Neuronal stem cell (in vitro differentiated cells): ENCODE measurements at regions not wholly inside any gene's neighbourhood (a gene's known extent, or its start where the extent isn't known, plus 50 kb on each side); places are given as distances from the start of the nearest gene placed in this dataset.

Source experiments
- DNase-seq: peaks from one replicate; pipeline ENCODE4 v3.0.0-alpha.2; 2013; ENCODE audit warnings: low spot score
- H2AFZ ChIP-seq: one replicate; pipeline ENCODE4 v1.6.1; 2013; ENCODE audit warnings: mild to moderate bottlenecking, low read length, inconsistent platforms
- H2AK5ac ChIP-seq: 2 replicates; pipeline ENCODE4 v1.6.1; 2013; ENCODE audit warnings: low read depth, mild to moderate bottlenecking, inconsistent platforms, low read length, moderate library complexity, mixed read lengths
- H2BK120ac ChIP-seq: 2 replicates; pipeline ENCODE4 v1.6.1; 2013; ENCODE audit warnings: low read depth, mild to moderate bottlenecking, inconsistent platforms, low read length, moderate library complexity, mixed read lengths
- H2BK12ac ChIP-seq: one replicate; pipeline ENCODE4 v1.6.1; 2013; ENCODE audit warnings: low read length, inconsistent platforms
- H2BK15ac ChIP-seq: 2 replicates; pipeline ENCODE4 v1.6.1; 2013; ENCODE audit warnings: mild to moderate bottlenecking, low read length, inconsistent platforms, mixed read lengths
- H2BK5ac ChIP-seq: one replicate; pipeline ENCODE4 v1.6.1; 2013; ENCODE audit warnings: inconsistent platforms, mild to moderate bottlenecking, low read length, moderate library complexity
- H3K14ac ChIP-seq: one replicate; pipeline ENCODE4 v1.6.1; 2013; ENCODE audit warnings: low read length, inconsistent platforms
- H3K18ac ChIP-seq: 2 replicates; pipeline ENCODE4 v1.6.1; 2013; ENCODE audit warnings: low read length, inconsistent platforms
- H3K23ac ChIP-seq: 2 replicates; pipeline ENCODE4 v1.6.1; 2013; ENCODE audit warnings: low read depth, mild to moderate bottlenecking, mixed read lengths, low read length, inconsistent platforms; ENCODE audit not compliant: poor library complexity
- H3K27ac ChIP-seq: replicated peaks from 3 replicates; pipeline ENCODE4 v1.5.1; 2013; ENCODE audit warnings: low read length, inconsistent platforms
- H3K27me3 ChIP-seq, 3 experiments: 2 replicates each; pipeline ENCODE4 v1.6.1; 2013; ENCODE audit warnings: low read length in 3 of 3, mild to moderate bottlenecking in 2 of 3, inconsistent platforms in 1 of 3, low read depth in 1 of 3, mixed read lengths in 1 of 3, moderate library complexity in 1 of 3; ENCODE audit not compliant: control insufficient read depth in 3 of 3, insufficient read depth in 3 of 3
- H3K36me3 ChIP-seq, 2 donors: replicated peaks in 1 of 2; 2 replicates each; pipeline ENCODE4 v1.6.1; 2013; ENCODE audit warnings: low read length in 2 of 2; ENCODE audit not compliant: control insufficient read depth in 2 of 2, insufficient read depth in 2 of 2
- H3K4ac ChIP-seq: 2 replicates; pipeline ENCODE4 v1.6.1; 2013; ENCODE audit warnings: inconsistent platforms, mild to moderate bottlenecking, low read length, moderate library complexity
- H3K4me1 ChIP-seq, 2 donors: 1 replicate in 1 of 2; 2 replicates in 1 of 2; pipeline ENCODE4 v1.6.1; 2013; ENCODE audit warnings: low read length in 2 of 2, low read depth in 1 of 2; ENCODE audit not compliant: control insufficient read depth in 2 of 2, insufficient read depth in 1 of 2
- H3K4me2 ChIP-seq: one replicate; pipeline ENCODE4 v1.6.1; 2013; ENCODE audit warnings: mild to moderate bottlenecking, low read length, inconsistent platforms; ENCODE audit not compliant: insufficient read depth, poor library complexity, severe bottlenecking
- H3K4me3 ChIP-seq, 2 donors: 2 replicates each; pipeline ENCODE4 v1.5.1; 2013; ENCODE audit warnings: low read length in 2 of 2, mild to moderate bottlenecking in 2 of 2, inconsistent platforms in 1 of 2, moderate library complexity in 1 of 2
- H3K79me1 ChIP-seq: one replicate; pipeline ENCODE4 v1.6.1; 2013; ENCODE audit warnings: low read depth, mild to moderate bottlenecking, inconsistent platforms, low read length, moderate library complexity
- H3K9ac ChIP-seq: one replicate; pipeline ENCODE4 v1.6.1; 2013; ENCODE audit warnings: mild to moderate bottlenecking, low read depth, low read length, inconsistent platforms; ENCODE audit not compliant: poor library complexity
- H3K9me3 ChIP-seq, 2 donors: replicated peaks in 1 of 2; 2 replicates each; pipeline versions ENCODE3 to v1.6.1; 2013; ENCODE audit warnings: low read length in 2 of 2, mild to moderate bottlenecking in 2 of 2, inconsistent platforms in 1 of 2, low read depth in 1 of 2, mixed read lengths in 1 of 2, moderate library complexity in 1 of 2; ENCODE audit not compliant: control insufficient read depth in 2 of 2, insufficient read depth in 1 of 2
- H4K8ac ChIP-seq: one replicate; pipeline ENCODE4 v1.6.1; 2013; ENCODE audit warnings: low read depth, mild to moderate bottlenecking, inconsistent platforms, low read length, moderate library complexity
- H4K91ac ChIP-seq: one replicate; pipeline ENCODE4 v1.6.1; 2013; ENCODE audit warnings: low read length, low read depth, mild to moderate bottlenecking, inconsistent platforms; ENCODE audit not compliant: poor library complexity
- WGBS, 2 donors: extraction: QIAGEN DNeasy Blood & Tissue Kit; methylation state at CpG; one replicate each; pipeline ENCODE4 v1.1.7; 2013; ENCODE audit warnings: missing lambda C conversion rate in 2 of 2, mixed read lengths in 1 of 2; ENCODE audit not compliant: insufficient read length in 2 of 2, insufficient replicate concordance in 1 of 2; ENCODE audit errors: extremely low coverage in 2 of 2; 5-methylcytosine and 5-hydroxymethylcytosine counted together

DNA sequence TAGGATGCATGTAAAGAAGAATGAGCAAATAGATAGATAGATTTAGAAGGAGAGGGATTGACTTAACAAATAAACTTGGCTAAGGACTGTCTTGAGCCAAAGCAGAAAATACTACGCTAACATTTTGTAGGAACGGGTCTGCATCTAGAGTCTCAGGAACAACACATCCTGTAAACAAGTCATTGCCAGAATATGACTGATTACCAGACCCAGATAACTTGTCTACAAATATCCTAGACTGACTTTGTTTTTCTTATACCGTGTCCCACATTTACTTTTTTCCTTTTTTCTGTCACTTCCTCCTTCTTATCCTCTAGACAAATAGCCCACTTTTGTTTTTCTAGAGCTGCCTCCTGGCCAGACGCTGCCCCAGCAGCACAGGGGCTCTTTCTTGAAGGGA is 393.6 kb downstream of the PDGFC start:
- no CpG with 5 or more reads among the region's 4 CpGs for WGBS, 2 donors
- H3K18ac ChIP-seq = no peak overlapping the region
- H3K9ac ChIP-seq = no peak overlapping the region
- H3K4me3 ChIP-seq = no peak overlapping the region
- H3K36me3 ChIP-seq = no peaks in the 10 kb centered on the region
- H4K8ac ChIP-seq = no peak overlapping the region
- no peak overlapping the region for H2BK12ac ChIP-seq
- H2BK5ac ChIP-seq = no peak overlapping the region
- no peak overlapping the region for H2BK120ac ChIP-seq
- no peak overlapping the region for H3K23ac ChIP-seq
- no peak for DNase-seq
- no peak overlapping the region for H2BK15ac ChIP-seq
- no peak overlapping the region for H2AK5ac ChIP-seq
- no peak overlapping the region for H3K27ac ChIP-seq
- no peak overlapping the region for H3K4me2 ChIP-seq
- no peak overlapping the region for H3K4ac ChIP-seq
- H3K27me3 ChIP-seq = no peaks in the 10 kb centered on the region
- no peaks in the 10 kb centered on the region for H3K79me1 ChIP-seq
- H4K91ac ChIP-seq = no peak overlapping the region
- peak overlapping the region; percentile 10 for H2AFZ ChIP-seq
- H3K9me3 ChIP-seq = no peaks in the 10 kb centered on the region
- no peaks in the 10 kb centered on the region for H3K4me1 ChIP-seq
- H3K14ac ChIP-seq = no peak overlapping the region

DNA sequence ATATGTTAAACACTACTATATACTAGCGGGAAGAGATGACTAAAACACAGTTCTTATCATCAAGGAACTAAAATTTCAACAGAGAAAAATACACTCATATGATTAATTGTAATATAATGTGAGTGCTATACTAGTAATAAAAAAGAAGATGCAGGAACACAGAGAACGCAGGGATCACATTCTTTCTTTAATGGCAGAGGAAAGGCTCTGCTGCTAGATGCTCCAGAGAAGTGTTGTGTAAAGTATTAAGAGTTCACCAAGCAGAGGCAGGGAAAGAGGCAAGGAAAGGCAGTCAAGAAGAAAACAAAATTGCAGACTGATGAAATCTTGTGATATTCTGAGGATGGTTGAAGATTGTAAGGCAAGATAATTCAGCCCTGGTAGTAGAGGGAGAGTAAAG is 394.7 kb downstream of the PDGFC start:
- H3K4ac ChIP-seq = no peak overlapping the region
- no peak overlapping the region for H2AFZ ChIP-seq
- no peak overlapping the region for H3K4me3 ChIP-seq
- no peak overlapping the region for H2BK5ac ChIP-seq
- H4K91ac ChIP-seq = no peak overlapping the region
- no peak overlapping the region for H2BK15ac ChIP-seq
- WGBS, 2 donors = no CpG with 5 or more reads among the region's 2 CpGs
- no peak overlapping the region for H2BK120ac ChIP-seq
- H3K14ac ChIP-seq = no peak overlapping the region
- H4K8ac ChIP-seq = no peak overlapping the region
- H2BK12ac ChIP-seq = no peak overlapping the region
- no peak overlapping the region for H3K4me2 ChIP-seq
- no peak overlapping the region for H2AK5ac ChIP-seq
- no peaks in the 10 kb centered on the region for H3K79me1 ChIP-seq
- no peak overlapping the region for H3K27ac ChIP-seq
- H3K23ac ChIP-seq = no peak overlapping the region
- H3K36me3 ChIP-seq = no peaks in the 10 kb centered on the region
- H3K18ac ChIP-seq = no peak overlapping the region
- H3K27me3 ChIP-seq = no peaks in the 10 kb centered on the region
- H3K9ac ChIP-seq = no peak overlapping the region
- H3K4me1 ChIP-seq = no peaks in the 10 kb centered on the region
- H3K9me3 ChIP-seq = no peaks in the 10 kb centered on the region
- no peak for DNase-seq

DNA sequence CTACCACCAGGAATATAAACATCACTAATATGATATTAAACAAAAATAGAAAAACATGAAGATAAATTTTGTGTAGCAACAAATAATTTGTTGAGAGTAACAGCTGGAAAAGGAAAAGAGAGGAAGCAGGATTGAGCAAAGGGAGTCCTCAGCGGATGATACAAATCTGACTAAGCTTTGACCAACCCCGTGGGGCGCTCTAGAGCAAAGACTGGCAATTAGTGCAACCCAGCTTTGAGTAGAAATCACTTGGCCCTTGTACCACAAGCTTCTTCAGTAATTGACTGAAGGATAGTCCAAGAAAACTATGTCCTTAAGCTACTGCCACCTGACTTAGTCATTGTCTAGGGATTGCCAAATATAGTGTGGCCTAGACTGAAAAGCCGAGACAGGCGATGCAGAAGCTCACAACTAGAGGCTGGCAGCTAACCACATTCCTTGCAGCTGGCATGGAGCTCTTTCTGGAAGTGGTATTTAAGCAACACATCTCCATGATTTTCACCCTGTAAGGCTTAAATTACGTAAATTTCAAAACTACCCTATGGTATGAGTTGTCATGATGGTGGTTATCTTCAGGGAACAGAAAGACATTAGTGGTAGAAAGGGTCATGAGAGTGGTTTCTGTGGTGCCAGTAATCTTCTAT is 396.0 kb downstream of the PDGFC start:
- Histone ChIP-seq H3K4me3 (no peak overlapping the region), H2AK5ac (no peak overlapping the region), H3K79me1 (no peaks in the 10 kb centered on the region), H3K27ac (no peak overlapping the region), H3K23ac (no peak overlapping the region), H2BK15ac (no peak overlapping the region), H3K9me3 (no peaks in the 10 kb centered on the region), H2BK12ac (no peak overlapping the region), H3K9ac (no peak overlapping the region), H3K14ac (no peak overlapping the region), H3K4me2 (no peak overlapping the region), H2BK5ac (no peak overlapping the region), H4K91ac (no peak overlapping the region), H2BK120ac (no peak overlapping the region), H3K4me1 (peaks cover 0 to 1% of the 10 kb centered on the region in 2 donors), H4K8ac (no peak overlapping the region), H3K18ac (no peak overlapping the region), H3K36me3 (no peaks in the 10 kb centered on the region), H3K27me3 (no peaks in the 10 kb centered on the region), H3K4ac (no peak overlapping the region), H2AFZ (no peak overlapping the region)
- WGBS, 2 donors = no CpG with 5 or more reads among the region's 6 CpGs
- DNase-seq = no peak

DNA sequence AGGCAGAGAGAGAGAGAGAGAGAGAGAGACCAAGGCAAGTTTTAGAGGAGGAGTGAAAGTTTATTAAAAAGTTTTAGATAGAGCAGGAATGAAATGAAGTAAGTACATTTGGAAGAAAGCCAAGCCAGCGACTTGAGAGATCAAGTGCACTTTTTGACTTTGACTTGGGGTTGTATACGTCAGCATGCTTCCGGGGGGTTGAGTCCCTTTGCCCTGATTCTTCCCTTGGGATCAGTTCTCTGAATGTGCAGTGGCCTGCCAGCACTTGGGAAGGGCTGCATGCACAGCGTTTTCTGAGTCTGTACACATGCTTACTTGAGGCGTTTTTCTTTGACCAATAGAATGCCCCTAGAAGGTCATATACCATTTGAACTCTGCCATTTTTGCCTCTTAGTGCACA is 400.5 kb downstream of the PDGFC start:
- no CpG with 5 or more reads among the region's 5 CpGs for WGBS, 2 donors
- Histone ChIP-seq H3K27ac (no peak overlapping the region), H2BK5ac (no peak overlapping the region), H3K4me3 (no peak overlapping the region), H2AK5ac (peak overlapping the region; percentile 52), H3K36me3 (no peaks in the 10 kb centered on the region), H3K27me3 (no peaks in the 10 kb centered on the region), H3K4ac (no peak overlapping the region), H3K18ac (no peak overlapping the region), H2BK15ac (no peak overlapping the region), H3K9ac (no peak overlapping the region), H3K23ac (no peak overlapping the region), H3K4me2 (no peak overlapping the region), H2AFZ (no peak overlapping the region), H2BK120ac (no peak overlapping the region), H3K14ac (no peak overlapping the region), H3K79me1 (no peaks in the 10 kb centered on the region), H4K91ac (no peak overlapping the region), H3K4me1 (peaks cover 1 to 7% of the 10 kb centered on the region in 2 donors), H4K8ac (no peak overlapping the region), H2BK12ac (no peak overlapping the region), H3K9me3 (no peaks in the 10 kb centered on the region)
- DNase-seq = no peak
